A549 (cell line): ENCODE measurements at regions not wholly inside any gene's neighbourhood (a gene's known extent, or its start where the extent isn't known, plus 50 kb on each side); places are given as distances from the start of the nearest gene placed in this dataset.
"Not testable (repeated sequence)": the region's sequence is repeated elsewhere in the genome, so short reads cannot be mapped to it uniquely, and the experiment has no call there.

ENCODE experiments used
- ATAC-seq, 2 experiments: fragments of 200-7000 bp in 1 of 2; fragments of >200 bp in 1 of 2; cut with Nextera tagmentation in 1 of 2; cut with Tn5 transposase in 1 of 2; 3 replicates each; pipeline versions ENCODE4 v1.8.0 to v1.9.1; 2018 to 2020; ENCODE audit warnings: mild to moderate bottlenecking in 1 of 2, moderate library complexity in 1 of 2
- CTCF ChIA-PET: fragments of 300-600 bp; sonication (Branson Sonifier 250); formaldehyde crosslinking; extraction: SDS; loops from one replicate; lab custom pipeline; 2021; ENCODE audit warnings: antibody characterized with exemption, inconsistent platforms; lab: Yijun Ruan, JAX
- POLR2A ChIA-PET: fragments of 350-600 bp; formaldehyde crosslinking; extraction: SDS; loops from one replicate; lab custom pipeline; 2021; ENCODE audit warnings: antibody characterized with exemption, inconsistent platforms; lab: Yijun Ruan, JAX
- DNase-seq, 2 experiments: peaks; one replicate each; pipeline versions ENCODE4 v3.0.0 to v3.0.0-alpha.2; 2011 to 2016; ENCODE audit warnings: low read depth in 1 of 2, low spot score in 1 of 2
- FAIRE-seq: peaks from 2 replicates; lab custom pipeline; 2011; peaks lifted over from hg19 to GRCh38; lab: Jason Lieb, UNC
- H3K27ac ChIP-seq, 2 experiments: fragments of >200 bp; sonication (Bioruptor Twin); formaldehyde crosslinking; 3 replicates each; pipeline ENCODE4 v1.5.1; 2016 to 2017
- H3K4me1 ChIP-seq: fragments of >200 bp; sonication (Bioruptor Twin); formaldehyde crosslinking; 3 replicates; pipeline ENCODE4 v1.6.1; 2016
- H3K4me2 ChIP-seq: fragments of >200 bp; sonication (Bioruptor Twin); formaldehyde crosslinking; 3 replicates; pipeline ENCODE4 v1.6.1; 2016
- H3K4me3 ChIP-seq: fragments of >200 bp; sonication (Bioruptor Twin); formaldehyde crosslinking; 3 replicates; pipeline ENCODE4 v1.5.1; 2016
- H3K9me3 ChIP-seq: fragments of >200 bp; sonication (Bioruptor Twin); formaldehyde crosslinking; 3 replicates; pipeline ENCODE4 v1.6.1; 2016
- CBX8 ChIP-seq: fragments of 200-600 bp; sonication (generic); IDR thresholded peaks from 2 replicates; pipeline ENCODE4 v1.6.1; 2016
- CHD4 ChIP-seq: fragments of 200-600 bp; sonication (generic); IDR thresholded peaks from 2 replicates; pipeline ENCODE4 v1.6.1; 2016; ENCODE audit warnings: antibody characterized with exemption, mild to moderate bottlenecking, borderline replicate concordance
- EHF ChIP-seq: fragments of 250-450 bp; sonication (Bioruptor Pico); IDR thresholded peaks from 2 replicates; pipeline ENCODE4 v1.5.0; 2020; ENCODE audit warnings: mild to moderate bottlenecking
- EHMT2 ChIP-seq: fragments of 200-600 bp; sonication (generic); IDR thresholded peaks from 2 replicates; pipeline ENCODE4 v1.6.1; 2016; ENCODE audit warnings: antibody characterized with exemption, low read depth, mild to moderate bottlenecking, moderate library complexity
- ELK1 ChIP-seq: fragments of 150-350 bp; IDR thresholded peaks from 2 replicates; pipeline ENCODE4 v1.6.1; 2014; ENCODE audit warnings: low read depth, mild to moderate bottlenecking, low read length
- FOSB ChIP-seq: fragments of 250-450 bp; sonication (Bioruptor Pico); IDR thresholded peaks from 2 replicates; pipeline ENCODE4 v1.5.0; 2020; ENCODE audit warnings: mild to moderate bottlenecking, moderate library complexity
- HMGXB4 ChIP-seq: fragments of 250-450 bp; sonication (Bioruptor Pico); IDR thresholded peaks from 2 replicates; pipeline ENCODE4 v1.5.0; 2021; ENCODE audit warnings: mild to moderate bottlenecking, moderate library complexity, borderline replicate concordance
- HOXA7 ChIP-seq: fragments of 250-450 bp; sonication (Bioruptor Pico); IDR thresholded peaks from 2 replicates; pipeline ENCODE4 v1.5.0; 2020; ENCODE audit warnings: mild to moderate bottlenecking, moderate library complexity
- JUNB ChIP-seq: fragments of >200 bp; sonication (Bioruptor Twin); formaldehyde crosslinking; IDR thresholded peaks from 2 replicates; pipeline ENCODE4 v1.6.1; 2016
- KDM5A ChIP-seq: fragments of 200-600 bp; sonication (generic); IDR thresholded peaks from 2 replicates; pipeline ENCODE4 v1.6.1; 2016; ENCODE audit warnings: antibody characterized with exemption, mild to moderate bottlenecking
- MAFK ChIP-seq: fragments of 450-650 bp; IDR thresholded peaks from 2 replicates; pipeline ENCODE4 v1.6.1; 2014; ENCODE audit not compliant: partially characterized antibody
- POLR2A ChIP-seq: IDR thresholded peaks from 2 replicates; pipeline ENCODE4 v1.6.1; 2012; ENCODE audit warnings: mild to moderate bottlenecking, low read length
- POLR2AphosphoS2 ChIP-seq: conservative IDR thresholded peaks from 2 replicates; pipeline ENCODE4 v1.6.1; 2012; ENCODE audit warnings: low read length, improper control_type of control experiment, inconsistent platforms
- RAD21 ChIP-seq, 2 experiments: fragments of >200 bp in 1 of 2; sonication (Bioruptor Twin) in 1 of 2; formaldehyde crosslinking in 1 of 2; IDR thresholded peaks in 1 of 2; conservative IDR thresholded peaks in 1 of 2; 2 replicates in 1 of 2; 3 replicates in 1 of 2; pipeline ENCODE4 v1.6.1; 2012 to 2018; ENCODE audit warnings: inconsistent platforms in 1 of 2
- RARB ChIP-seq: fragments of 250-450 bp; sonication (Bioruptor Pico); IDR thresholded peaks from 2 replicates; pipeline ENCODE4 v1.8.0; 2021; ENCODE audit warnings: mild to moderate bottlenecking, moderate library complexity
- SREBF2 ChIP-seq: fragments of 450-650 bp; IDR thresholded peaks from 2 replicates; pipeline ENCODE4 v1.6.1; 2014; ENCODE audit warnings: mild to moderate bottlenecking, moderate library complexity
- TP53 ChIP-seq: fragments of 250-450 bp; sonication (Bioruptor Pico); IDR thresholded peaks from 2 replicates; pipeline ENCODE4 v1.5.0; 2021; ENCODE audit warnings: mild to moderate bottlenecking, moderate library complexity
- ZC3H11A ChIP-seq: fragments of 450-650 bp; IDR thresholded peaks from 2 replicates; pipeline ENCODE4 v1.6.1; 2014; ENCODE audit warnings: antibody characterized with exemption, mild to moderate bottlenecking
- ZFP36 ChIP-seq: fragments of 450-650 bp; IDR thresholded peaks from 2 replicates; pipeline ENCODE4 v1.6.1; 2014; ENCODE audit warnings: borderline replicate concordance; ENCODE audit not compliant: partially characterized antibody
- WGBS: methylation state at CpG from one replicate; pipeline ENCODE4 v1.1.6; 2017; ENCODE audit errors: missing lambda C conversion rate; 5-methylcytosine and 5-hydroxymethylcytosine counted together
- TF ChIP-seq, protein P1 (sequence below): fragments of >200 bp; sonication (Bioruptor Twin); formaldehyde crosslinking; IDR thresholded peaks from 3 replicates; pipeline ENCODE4 v1.6.1; 2016
- TF ChIP-seq, protein P2 (sequence below): fragments of 200-600 bp; sonication (generic); IDR thresholded peaks from 2 replicates; pipeline ENCODE4 v1.6.1; 2016; ENCODE audit warnings: antibody characterized with exemption, mild to moderate bottlenecking, moderate library complexity

- TF ChIP-seq, protein P1, sequence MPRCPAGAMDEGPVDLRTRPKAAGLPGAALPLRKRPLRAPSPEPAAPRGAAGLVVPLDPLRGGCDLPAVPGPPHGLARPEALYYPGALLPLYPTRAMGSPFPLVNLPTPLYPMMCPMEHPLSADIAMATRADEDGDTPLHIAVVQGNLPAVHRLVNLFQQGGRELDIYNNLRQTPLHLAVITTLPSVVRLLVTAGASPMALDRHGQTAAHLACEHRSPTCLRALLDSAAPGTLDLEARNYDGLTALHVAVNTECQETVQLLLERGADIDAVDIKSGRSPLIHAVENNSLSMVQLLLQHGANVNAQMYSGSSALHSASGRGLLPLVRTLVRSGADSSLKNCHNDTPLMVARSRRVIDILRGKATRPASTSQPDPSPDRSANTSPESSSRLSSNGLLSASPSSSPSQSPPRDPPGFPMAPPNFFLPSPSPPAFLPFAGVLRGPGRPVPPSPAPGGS, result no peak
- TF ChIP-seq MAFK (no peak), ELK1 (no peak)
Observed at GRCh38 chr16:6698548-6698947, 634.1 kb upstream of the RBFOX1 start (continued).

DNA sequence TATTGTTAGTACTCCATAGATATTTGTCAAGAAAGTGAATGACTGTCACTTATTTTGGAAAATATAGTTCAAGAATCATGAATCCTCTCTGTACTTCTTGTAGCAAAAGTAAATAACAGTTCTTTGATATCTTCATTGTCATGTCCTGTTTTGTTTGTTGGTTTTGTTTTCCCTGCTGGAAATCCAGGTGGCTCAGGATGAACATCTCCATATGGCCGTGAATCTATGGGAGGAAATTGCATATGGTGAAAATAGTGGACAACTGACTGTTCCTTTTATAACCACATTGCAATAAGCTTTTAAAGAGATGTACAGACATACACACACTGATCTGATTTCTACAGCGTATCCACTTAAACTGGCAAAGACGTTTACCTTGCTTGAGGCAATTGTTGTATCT, 637.0 kb upstream of the RBFOX1 start:
- H3K27ac ChIP-seq, result no peak overlapping the region
- H3K4me2 ChIP-seq, result no peak overlapping the region
- H3K4me1 ChIP-seq, result no peaks in the 10 kb centered on the region
- no peak for DNase-seq
- FAIRE-seq, result no peak
- 9% methylated on average over 3 of the region's 3 CpGs for WGBS
- no peak overlapping the region for H3K4me3 ChIP-seq
- no peaks in the 10 kb centered on the region for H3K9me3 ChIP-seq
- CTCF ChIA-PET, result interaction anchor here (1.6 kb wide), 1 partner anchor 17 kb away, joined by 3 read pairs; no protein-coding TSS in a partner anchor
- no peak for TF ChIP-seq EHF
- TF ChIP-seq CBX8, result no peak
- no peak for TF ChIP-seq POLR2A
- no peak for TF ChIP-seq POLR2AphosphoS2
- no peak for TF ChIP-seq ZC3H11A
- no peak for ATAC-seq
- POLR2A ChIA-PET, result no interaction called here

DNA sequence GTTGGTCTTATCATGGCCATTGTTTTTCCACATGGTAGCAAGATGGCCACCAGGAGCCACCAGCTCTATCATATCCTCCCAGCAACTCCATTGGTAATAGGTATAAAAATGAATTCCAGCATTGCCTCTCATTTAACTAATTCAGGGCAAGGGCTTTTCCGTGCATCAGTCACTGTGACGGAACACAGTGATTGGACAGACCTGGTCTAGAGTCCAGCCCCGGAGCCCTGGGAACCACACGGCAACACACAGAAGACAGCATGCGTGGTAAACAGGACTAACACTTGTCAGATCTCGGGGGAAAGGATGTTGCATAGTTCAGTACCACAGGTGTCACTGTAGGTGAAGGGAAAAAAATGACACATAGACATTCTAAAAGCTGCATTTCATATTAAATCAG, 638.0 kb upstream of the RBFOX1 start:
- H3K27ac ChIP-seq, result no peak overlapping the region
- H3K4me3 ChIP-seq, result no peak overlapping the region
- ChIA-PET CTCF (no interaction called here), POLR2A (no interaction called here)
- TF ChIP-seq POLR2AphosphoS2 (no peak), KDM5A (no peak)
- ATAC-seq, result no peak
- no peak for DNase-seq
- no peaks in the 10 kb centered on the region for H3K9me3 ChIP-seq
- FAIRE-seq, result no peak
- WGBS, result 26% methylated on average over 6 of the region's 6 CpGs
- no peaks in the 10 kb centered on the region for H3K4me1 ChIP-seq
- no peak overlapping the region for H3K4me2 ChIP-seq

GRCh38 chr16:6693418-6693817, 639.2 kb upstream of the RBFOX1 start:
- H3K4me2 ChIP-seq, H3K27ac ChIP-seq, H3K9me3 ChIP-seq, H3K4me1 ChIP-seq, CTCF ChIA-PET, DNase-seq, FAIRE-seq, ATAC-seq, H3K4me3 ChIP-seq, POLR2A ChIA-PET: not testable (repeated sequence)
- 4% methylated on average over 2 of the region's 2 CpGs for WGBS

GRCh38 chr16:6692874-6693273, 639.8 kb upstream of the RBFOX1 start:
- Histone ChIP-seq H3K9me3 (no peaks in the 10 kb centered on the region), H3K4me1 (no peaks in the 10 kb centered on the region), H3K4me2 (no peak overlapping the region), H3K4me3 (no peak overlapping the region), H3K27ac (no peak overlapping the region)
- POLR2A ChIA-PET, result no interaction called here
- DNase-seq, result no peak
- ATAC-seq, result no peak
- TF ChIP-seq TP53 (CRISPR knock-in tag), result no peak
- no peak for TF ChIP-seq HOXA7 (CRISPR knock-in tag)
- TF ChIP-seq SREBF2, result no peak
- TF ChIP-seq, protein P2, sequence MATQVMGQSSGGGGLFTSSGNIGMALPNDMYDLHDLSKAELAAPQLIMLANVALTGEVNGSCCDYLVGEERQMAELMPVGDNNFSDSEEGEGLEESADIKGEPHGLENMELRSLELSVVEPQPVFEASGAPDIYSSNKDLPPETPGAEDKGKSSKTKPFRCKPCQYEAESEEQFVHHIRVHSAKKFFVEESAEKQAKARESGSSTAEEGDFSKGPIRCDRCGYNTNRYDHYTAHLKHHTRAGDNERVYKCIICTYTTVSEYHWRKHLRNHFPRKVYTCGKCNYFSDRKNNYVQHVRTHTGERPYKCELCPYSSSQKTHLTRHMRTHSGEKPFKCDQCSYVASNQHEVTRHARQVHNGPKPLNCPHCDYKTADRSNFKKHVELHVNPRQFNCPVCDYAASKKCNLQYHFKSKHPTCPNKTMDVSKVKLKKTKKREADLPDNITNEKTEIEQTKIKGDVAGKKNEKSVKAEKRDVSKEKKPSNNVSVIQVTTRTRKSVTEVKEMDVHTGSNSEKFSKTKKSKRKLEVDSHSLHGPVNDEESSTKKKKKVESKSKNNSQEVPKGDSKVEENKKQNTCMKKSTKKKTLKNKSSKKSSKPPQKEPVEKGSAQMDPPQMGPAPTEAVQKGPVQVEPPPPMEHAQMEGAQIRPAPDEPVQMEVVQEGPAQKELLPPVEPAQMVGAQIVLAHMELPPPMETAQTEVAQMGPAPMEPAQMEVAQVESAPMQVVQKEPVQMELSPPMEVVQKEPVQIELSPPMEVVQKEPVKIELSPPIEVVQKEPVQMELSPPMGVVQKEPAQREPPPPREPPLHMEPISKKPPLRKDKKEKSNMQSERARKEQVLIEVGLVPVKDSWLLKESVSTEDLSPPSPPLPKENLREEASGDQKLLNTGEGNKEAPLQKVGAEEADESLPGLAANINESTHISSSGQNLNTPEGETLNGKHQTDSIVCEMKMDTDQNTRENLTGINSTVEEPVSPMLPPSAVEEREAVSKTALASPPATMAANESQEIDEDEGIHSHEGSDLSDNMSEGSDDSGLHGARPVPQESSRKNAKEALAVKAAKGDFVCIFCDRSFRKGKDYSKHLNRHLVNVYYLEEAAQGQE, result no peak
- no peak for TF ChIP-seq ELK1
- TF ChIP-seq CHD4, result no peak
- no peak for TF ChIP-seq JUNB
- TF ChIP-seq RAD21 (conservative IDR thresholded peaks at IDR 0.05 in 1 of 2, IDR thresholded peaks at IDR 0.05 in 1 of 2), result no peak
- TF ChIP-seq HMGXB4 (CRISPR knock-in tag), result no peak
- TF ChIP-seq FOSB (CRISPR knock-in tag), result no peak
- no peak for TF ChIP-seq RARB (CRISPR knock-in tag)
- TF ChIP-seq ZFP36, result no peak
- no peak for TF ChIP-seq EHMT2
- no peak for TF ChIP-seq EHF
- no peak for FAIRE-seq
- CTCF ChIA-PET, result no interaction called here
- WGBS, result 57% methylated on average over 5 of the region's 5 CpGs
